Tibial nerve (tissue), 4 donors: ENCODE measurements at regions not wholly inside any gene's neighbourhood (a gene's known extent, or its start where the extent isn't known, plus 50 kb on each side); places are given as distances from the start of the nearest gene placed in this dataset.

Source experiments
- CTCF ChIP-seq, 5 experiments: fragments of 200-600 bp in 3 of 5; fragments of 450-650 bp in 2 of 5; sonication (generic) in 3 of 5; IDR thresholded peaks; one replicate each; pipeline ENCODE4 v1.5.1; 2016 to 2019; ENCODE audit warnings: antibody characterized with exemption in 5 of 5, mild to moderate bottlenecking in 3 of 5, moderate library complexity in 2 of 5
- EP300 ChIP-seq, 2 donors: sonication (generic); formaldehyde crosslinking; IDR thresholded peaks; one replicate each; pipeline ENCODE4 v1.6.1; 2017; ENCODE audit warnings: antibody characterized with exemption in 2 of 2, mild to moderate bottlenecking in 1 of 2
- POLR2A ChIP-seq, 2 donors: fragments of 450-650 bp; IDR thresholded peaks; one replicate each; pipeline ENCODE4 v1.6.1; 2017; ENCODE audit warnings: antibody characterized with exemption in 2 of 2, mild to moderate bottlenecking in 2 of 2, moderate library complexity in 2 of 2

GRCh38 chr3:127044996-127045395, 62.1 kb downstream of the PLXNA1 start:
- TF ChIP-seq CTCF (IDR thresholded peaks at IDR 0.05) (no peak), EP300 (IDR thresholded peaks at IDR 0.05) (no peak), POLR2A (IDR thresholded peaks at IDR 0.05) (no peak)
